ENCODE measurements at regions not wholly inside any gene's neighbourhood (a gene's known extent, or its start where the extent isn't known, plus 50 kb on each side); places are given as distances from the start of the nearest gene placed in this dataset.

GRCh38 chr1:59149435-59149834 is 147.5 kb upstream of the FGGY start:
- Histone ChIP-seq H2AFZ (ENCODE audit: low read length) (no peak overlapping the region), H3K36me3 (ENCODE audit: control insufficient read depth in 2 of 4, insufficient read depth in 4 of 4, low read length in 3 of 4) (no peaks in the 10 kb centered on the region), H2BK15ac (ENCODE audit: low read length) (no peak overlapping the region), H3K4me1 (replicated peaks in 1 of 4; ENCODE audit: control insufficient read depth in 3 of 4, insufficient read depth in 4 of 4, low read length in 3 of 4) (peaks cover 2 to 8% (median 4%) of the 10 kb centered on the region in 4 experiments; a peak in 6 of 7 replicates), H2AK5ac (ENCODE audit: low read depth, low read length) (no peak overlapping the region), H3K79me2 (ENCODE audit: control insufficient read depth in 1 of 2, insufficient read depth in 2 of 2, low read length in 2 of 2) (no peaks in the 10 kb centered on the region), H3K23ac (ENCODE audit: insufficient read length) (no peak overlapping the region), H3K4me3 (ENCODE audit: extremely low read depth in 1 of 4, insufficient read depth in 2 of 4, low read depth in 3 of 4, low read length in 4 of 4) (no peak overlapping the region), H3K27me3 (replicated peaks in 1 of 4; ENCODE audit: control insufficient read depth in 3 of 4, extremely low read depth in 1 of 4, insufficient read depth in 3 of 4, low read length in 3 of 4) (peaks cover 0 to 8% (median 1%) of the 10 kb centered on the region in 4 experiments; a peak in 3 of 7 replicates), H3K56ac (replicated peaks; ENCODE audit: insufficient read length, low read depth, low read length) (no peak overlapping the region), H2BK120ac (replicated peaks; ENCODE audit: low read depth, low read length) (no peak overlapping the region), H3K18ac (ENCODE audit: extremely low read depth, low read length) (no peak overlapping the region), H3K4me2 (ENCODE audit: insufficient read depth in 1 of 2, low read depth in 2 of 2, low read length in 2 of 2) (no peak overlapping the region), H3K23me2 (ENCODE audit: low read depth, low read length) (peaks cover 6% of the 10 kb centered on the region; the same call in 1 of the 2 replicates), H4K8ac (ENCODE audit: extremely low read depth, insufficient read depth, low read length) (no peak overlapping the region), H2BK12ac (ENCODE audit: low read depth, low read length) (no peak overlapping the region), H3K27ac (ENCODE audit: low read depth, low read length) (no peak overlapping the region), H3K79me1 (ENCODE audit: low read depth, low read length) (no peaks in the 10 kb centered on the region), H3K9ac (replicated peaks in 1 of 4; ENCODE audit: extremely low read depth in 1 of 4, low read depth in 3 of 4, low read length in 3 of 4) (no peak overlapping the region), H2BK20ac (ENCODE audit: low read length) (no peak overlapping the region), H4K91ac (replicated peaks; ENCODE audit: insufficient read length, low read length) (no peak overlapping the region), H2BK5ac (ENCODE audit: low read depth, low read length) (no peak overlapping the region), H4K20me1 (replicated peaks in 1 of 2; ENCODE audit: control insufficient read depth in 1 of 2, insufficient read depth in 2 of 2, low read length in 2 of 2) (no peaks in the 10 kb centered on the region), H3K14ac (ENCODE audit: insufficient read length) (no peak overlapping the region), H3K4ac (replicated peaks; ENCODE audit: insufficient read length, low read depth, low read length) (no peak overlapping the region), H4K5ac (ENCODE audit: insufficient read length, low read depth, low read length) (no peak overlapping the region), H3K9me3 (ENCODE audit: insufficient read depth in 2 of 2, low read depth in 1 of 2, low read length in 1 of 2) (no peaks in the 10 kb centered on the region)
- CTCF ChIA-PET (ENCODE audit: partially characterized antibody): interaction anchor here (0.7 to 0.8 kb wide), 2 partner anchors 35 to 550 kb away, joined by 3 read pairs; no protein-coding TSS in a partner anchor
- 93% methylated on average over 5 of the region's 5 CpGs; no CpG with 5 or more reads in 1 of the 2 experiments for WGBS, 2 experiments (ENCODE audit: extremely low coverage in 1 of 2, insufficient coverage in 1 of 2, insufficient read length in 1 of 2, insufficient replicate concordance in 2 of 2, low coverage in 1 of 2, low lambda C conversion rate in 2 of 2, missing lambda C conversion rate in 1 of 2)
- FAIRE-seq (no peak), DNase-seq (ENCODE audit: low read depth in 1 of 2, low spot score in 2 of 2) (no peak)
- POLR2A ChIA-PET (ENCODE audit: partially characterized antibody): no interaction called here
- TF ChIP-seq FOSL1 (IDR thresholded peaks at IDR 0.05; ENCODE audit: insufficient read depth, low read depth, low read length): no peak
- TF ChIP-seq HDAC6 (IDR thresholded peaks at IDR 0.05; ENCODE audit: low read depth, low read length): no peak
- TF ChIP-seq KDM5A (IDR thresholded peaks at IDR 0.05; ENCODE audit: low read length): no peak
- TF ChIP-seq SRF (IDR thresholded peaks at IDR 0.05; ENCODE audit: low read depth, low read length): no peak
- no peak for TF ChIP-seq EGR1 (IDR thresholded peaks at IDR 0.05; ENCODE audit: borderline replicate concordance, low read depth, low read length)
- TF ChIP-seq TEAD4 (IDR thresholded peaks at IDR 0.05; ENCODE audit: low read depth, low read length): no peak
- no peak for TF ChIP-seq SIX5 (IDR thresholded peaks at IDR 0.05; ENCODE audit: low read depth, low read length)
- no peak for TF ChIP-seq PHF8 (conservative IDR thresholded peaks at IDR 0.05; ENCODE audit: low read depth, low read length)
- no peak for TF ChIP-seq ATF3 (IDR thresholded peaks at IDR 0.05; ENCODE audit: insufficient read depth, low read depth, low read length)

Data from H1 (cell line).